Psoas muscle (tissue), 7 donors: ENCODE measurements at regions not wholly inside any gene's neighbourhood (a gene's known extent, or its start where the extent isn't known, plus 50 kb on each side); places are given as distances from the start of the nearest gene placed in this dataset.

ENCODE experiments used
- ATAC-seq, 4 donors: fragments of 200-7000 bp; cut with Tn5 transposase; one replicate each; pipeline ENCODE4 v1.9.1; 2020; ENCODE audit warnings: moderate library complexity in 3 of 4, mild to moderate bottlenecking in 2 of 4
- DNase-seq, 2 donors: peaks; one replicate each; pipeline ENCODE4 v3.0.0-alpha.2; 2020
- H3K27ac ChIP-seq: fragments of 200-600 bp; one replicate; pipeline ENCODE4 v1.8.0; 2022
- H3K27me3 ChIP-seq, 3 donors: fragments of 200-600 bp in 1 of 3; one replicate each; pipeline versions ENCODE4 v1.6.1 to v1.8.0; 2013 to 2022; ENCODE audit warnings: low read length in 2 of 3, mild to moderate bottlenecking in 2 of 3, moderate library complexity in 1 of 3; ENCODE audit not compliant: insufficient read depth in 3 of 3
- H3K36me3 ChIP-seq, 2 donors: fragments of 200-600 bp in 1 of 2; one replicate each; pipeline versions ENCODE4 v1.6.1 to v1.8.0; 2013 to 2022; ENCODE audit warnings: low read depth in 1 of 2, mild to moderate bottlenecking in 1 of 2, moderate library complexity in 1 of 2; ENCODE audit not compliant: insufficient read depth in 1 of 2
- H3K4me1 ChIP-seq: fragments of 200-600 bp; one replicate; pipeline ENCODE4 v1.8.0; 2022
- H3K4me3 ChIP-seq: fragments of 200-600 bp; one replicate; pipeline ENCODE4 v1.8.0; 2022; ENCODE audit warnings: mild to moderate bottlenecking
- H3K9me3 ChIP-seq: fragments of 200-600 bp; one replicate; pipeline ENCODE4 v1.8.0; 2022
- CTCF ChIP-seq: fragments of 200-600 bp; IDR thresholded peaks from one replicate; pipeline ENCODE4 v1.8.0; 2022; ENCODE audit warnings: antibody characterized with exemption
- WGBS, 3 donors: extraction: QIAGEN DNeasy Blood & Tissue Kit; methylation state at CpG; one replicate each; pipeline versions ENCODE4 v1.1.6 to v1.1.7; 2013; 5-methylcytosine and 5-hydroxymethylcytosine counted together
- intact Hi-C, 2 donors: fragments of 100-400 bp; cut with DNase I; formaldehyde crosslinking; loops; one replicate each; pipeline versions ENCODE4 v1.11.0 to v1.14.2; 2022
- donor health status: healthy with polysubstance abuse.
- donor health status: DM: no; HTN: no; CAD: no; lungs with moderate emphysema.
- donor health status: Bipolar disorder and iron deficiency.
- donor health status: healthy.
- donor health status: DM: yes; HTN: yes; CAD: no.
- donor health status: DM: no; HTN: no; CAD: no.
- donor health status: DM: yes; HTN: yes; CAD: no.

- ATAC-seq, result no peak
- intact Hi-C loops, result no loop called here
- TF ChIP-seq CTCF, result no peak
- H3K4me3 ChIP-seq, result no peak overlapping the region
- no peak overlapping the region for H3K27ac ChIP-seq
- H3K27me3 ChIP-seq, result no peaks in the 10 kb centered on the region
- no peak for DNase-seq
- H3K36me3 ChIP-seq, result no peaks in the 10 kb centered on the region
- 70 to 82% (median 76%) methylated on average over 2 of the region's 2 CpGs for WGBS, 3 donors
- no peaks in the 10 kb centered on the region for H3K9me3 ChIP-seq
- H3K4me1 ChIP-seq, result no peaks in the 10 kb centered on the region
Observed at GRCh38 chr16:25637236-25637635, 54.5 kb upstream of the HS3ST4 start.

- WGBS, 3 donors, result 85 to 93% (median 89%) methylated on average over 2 of the region's 2 CpGs
- TF ChIP-seq CTCF, result no peak
Observed at GRCh38 chr16:25636662-25637061, 55.1 kb upstream of the HS3ST4 start.

GRCh38 chr16:25635454-25635853 is 56.3 kb upstream of the HS3ST4 start:
- intact Hi-C loops, result no loop called here
- Histone ChIP-seq H3K27me3 (no peaks in the 10 kb centered on the region), H3K4me1 (no peaks in the 10 kb centered on the region), H3K36me3 (no peaks in the 10 kb centered on the region), H3K9me3 (no peaks in the 10 kb centered on the region), H3K4me3 (no peak overlapping the region), H3K27ac (no peak overlapping the region)
- no peak for TF ChIP-seq CTCF
- ATAC-seq (no peak), DNase-seq (no peak)
- WGBS, 3 donors, result 63 to 75% (median 64%) methylated on average over 1 of the region's 1 CpG

More at GRCh38 chr16:25636662-25637061, 55.1 kb upstream of the HS3ST4 start:
- no peaks in the 10 kb centered on the region for H3K36me3 ChIP-seq
- DNase-seq (no peak), ATAC-seq (no peak)
- no peak overlapping the region for H3K27ac ChIP-seq
- H3K4me3 ChIP-seq, result no peak overlapping the region
- no peaks in the 10 kb centered on the region for H3K4me1 ChIP-seq
- no peaks in the 10 kb centered on the region for H3K27me3 ChIP-seq
- intact Hi-C loops, result no loop called here
- H3K9me3 ChIP-seq, result no peaks in the 10 kb centered on the region

GRCh38 chr16:25633549-25633948 is 58.2 kb upstream of the HS3ST4 start:
- intact Hi-C loops, result no loop called here
- TF ChIP-seq CTCF, result no peak
- Histone ChIP-seq H3K4me3 (no peak overlapping the region), H3K4me1 (no peaks in the 10 kb centered on the region), H3K27ac (no peak overlapping the region), H3K9me3 (no peaks in the 10 kb centered on the region), H3K36me3 (no peaks in the 10 kb centered on the region), H3K27me3 (no peaks in the 10 kb centered on the region)
- no peak for ATAC-seq
- 52 to 59% (median 53%) methylated on average over 2 of the region's 2 CpGs for WGBS, 3 donors
- no peak for DNase-seq

- H3K27me3 ChIP-seq, result no peaks in the 10 kb centered on the region
- H3K4me1 ChIP-seq, result no peaks in the 10 kb centered on the region
- intact Hi-C loops, result no loop called here
- TF ChIP-seq CTCF, result no peak
- H3K27ac ChIP-seq, result no peak overlapping the region
- peaks cover 8% of the 10 kb centered on the region for H3K9me3 ChIP-seq
- no peaks in the 10 kb centered on the region for H3K36me3 ChIP-seq
- ATAC-seq (no peak), DNase-seq (no peak)
- 83 to 91% (median 84%) methylated on average over 1 to 2 of the region's 2 CpGs for WGBS, 3 donors
- H3K4me3 ChIP-seq, result no peak overlapping the region
Observed at GRCh38 chr16:25628766-25629165, 63.0 kb upstream of the HS3ST4 start.
